RPMI7951 (cell line): ENCODE measurements at regions not wholly inside any gene's neighbourhood (a gene's known extent, or its start where the extent isn't known, plus 50 kb on each side); places are given as distances from the start of the nearest gene placed in this dataset.
"Not testable (repeated sequence)": the region's sequence is repeated elsewhere in the genome, so short reads cannot be mapped to it uniquely, and the experiment has no call there.

Experiments
- DNase-seq: peaks from one replicate; pipeline ENCODE4 v3.0.0-alpha.2; 2012; ENCODE audit warnings: low read depth

DNA sequence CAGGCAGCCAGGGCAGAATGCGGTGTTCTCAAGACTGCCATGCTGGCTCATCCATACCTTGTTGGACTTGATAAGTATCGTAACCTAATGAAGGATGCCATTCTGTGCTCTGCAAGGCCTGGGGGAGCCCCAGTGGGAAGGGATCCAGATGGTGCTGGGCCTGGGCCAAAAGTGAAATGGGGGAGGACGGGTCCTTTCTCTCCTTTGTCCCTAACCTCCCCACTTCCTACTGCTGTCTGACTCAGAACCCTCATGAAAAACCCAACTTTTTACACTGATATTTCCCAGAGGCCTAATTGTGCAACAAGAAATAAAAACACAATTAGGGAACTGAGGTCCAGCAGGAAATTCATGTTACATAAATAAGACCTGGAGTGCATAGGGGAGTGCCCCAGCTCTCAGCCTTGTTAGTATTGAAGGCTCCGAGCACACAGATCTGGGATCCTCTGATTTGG is 193.7 kb upstream of the SVIL start:
- peak; percentile 54 for DNase-seq

- no peak for DNase-seq
These were observed 192.7 kb upstream of the SVIL start for GRCh38 chr10:29827512-29827911.

GRCh38 chr10:29826801-29827450 is 192.2 kb upstream of the SVIL start:
- DNase-seq = no peak

GRCh38 chr10:29826221-29826620 is 191.4 kb upstream of the SVIL start:
- DNase-seq = no peak

DNA sequence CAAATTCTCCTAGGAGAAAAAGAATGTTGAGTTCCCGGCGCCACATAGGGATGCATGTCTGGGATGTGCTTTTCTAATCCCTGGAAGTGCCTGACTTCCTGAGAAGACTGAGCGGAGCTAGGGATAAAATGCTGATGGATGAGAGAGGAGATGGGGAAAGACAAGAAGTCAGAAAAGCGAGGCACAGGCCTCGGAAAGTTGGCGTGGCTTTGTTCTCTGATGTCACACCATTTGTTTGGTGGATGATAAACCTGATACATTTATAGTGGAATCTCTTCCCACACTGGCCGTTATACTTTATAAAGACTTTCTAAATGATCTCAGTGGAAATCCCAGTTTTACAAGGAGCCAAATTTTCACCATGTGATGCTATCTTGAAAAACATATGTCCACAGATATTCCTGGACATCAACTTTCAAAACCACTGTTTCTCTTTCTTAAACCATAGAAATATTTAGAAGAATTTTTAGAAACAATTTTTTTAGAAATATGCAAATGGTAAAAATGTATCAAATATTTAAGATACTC is 188.8 kb upstream of the SVIL start:
- no peak for DNase-seq

DNA sequence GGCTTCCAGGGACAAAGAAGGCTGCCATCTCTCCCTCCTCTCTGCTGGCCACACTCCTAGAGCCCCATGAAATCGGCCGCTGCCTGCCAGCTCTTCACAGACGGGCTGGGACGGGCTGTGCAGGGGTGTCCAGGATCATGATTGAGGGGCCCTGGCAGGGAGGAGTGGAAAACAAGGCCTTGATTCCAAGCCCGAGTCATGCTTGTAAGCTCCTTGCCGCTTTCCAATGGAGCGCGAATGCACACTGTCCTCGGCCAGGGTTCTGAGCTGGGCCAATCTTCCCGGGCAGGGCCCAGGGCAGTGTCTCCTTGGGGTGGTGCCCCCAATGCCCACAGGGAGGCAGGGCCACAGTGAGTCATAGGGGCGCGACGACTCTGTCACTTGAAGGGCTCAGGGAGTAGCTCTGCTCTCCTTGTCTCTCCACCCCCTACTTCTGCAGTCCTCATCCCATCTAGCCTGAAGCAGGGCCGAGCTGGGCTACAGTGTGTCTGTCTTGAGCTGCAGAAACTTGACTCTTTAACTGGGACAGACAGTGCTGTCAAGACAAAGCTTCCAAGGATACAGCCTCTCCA is 186.2 kb upstream of the SVIL start:
- DNase-seq = peak; percentile 42

GRCh38 chr10:29816801-29817558 is 182.2 kb upstream of the SVIL start:
- no peak for DNase-seq

- no peak for DNase-seq
These were observed 180.8 kb upstream of the SVIL start for GRCh38 chr10:29815572-29815971.

DNA sequence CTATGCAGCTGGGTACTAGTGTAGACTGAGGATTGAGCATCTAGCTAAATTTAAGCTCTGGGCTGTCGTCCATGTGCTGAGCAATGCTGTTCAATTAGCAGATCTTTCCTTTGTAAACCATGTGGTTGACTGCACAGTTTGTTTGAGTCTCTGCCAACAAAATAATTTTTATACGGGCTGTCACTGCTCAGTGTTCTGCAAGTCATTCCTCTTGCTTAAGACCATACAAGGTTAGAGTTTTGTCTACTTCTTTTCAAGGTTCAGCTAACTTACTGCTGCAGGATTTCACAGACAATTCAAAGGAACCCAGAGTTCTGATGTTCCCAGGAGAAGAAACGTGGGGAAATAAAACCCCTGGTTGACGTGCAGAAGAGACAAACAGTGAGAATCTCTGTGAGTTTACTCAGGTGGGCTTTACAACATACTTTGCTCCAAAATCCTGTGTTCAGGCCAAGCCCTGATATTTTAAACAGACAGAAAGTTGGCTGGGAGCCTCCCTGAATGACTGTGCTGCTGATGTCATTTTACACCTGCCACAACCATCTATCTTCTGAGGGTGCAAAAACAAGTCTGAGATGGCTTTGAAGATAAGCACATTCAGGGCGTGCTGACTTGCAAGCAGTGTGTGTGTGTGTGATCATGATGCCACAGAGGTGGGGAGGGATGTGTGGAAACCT is 177.1 kb upstream of the SVIL start:
- peak; percentile 95 for DNase-seq

DNA sequence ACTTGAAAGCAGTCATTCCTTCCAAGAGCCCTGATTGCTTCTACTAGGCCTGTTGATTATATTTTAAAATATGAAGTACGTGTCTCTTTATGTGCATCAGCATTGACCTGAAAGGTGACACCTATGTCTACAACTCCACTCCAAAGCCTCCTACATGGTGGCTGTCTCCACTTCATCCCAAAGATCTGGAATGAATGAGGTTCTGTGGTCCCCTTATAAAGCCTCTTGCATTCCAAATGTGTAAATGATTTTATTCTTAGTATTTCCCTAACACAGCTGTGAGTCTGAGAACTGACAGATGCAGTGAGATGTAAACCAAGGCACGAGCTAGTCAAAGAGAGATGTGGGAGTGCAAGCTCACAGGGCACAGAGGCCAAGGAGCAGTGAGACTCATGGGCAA is 176.0 kb upstream of the SVIL start:
- no peak for DNase-seq

DNA sequence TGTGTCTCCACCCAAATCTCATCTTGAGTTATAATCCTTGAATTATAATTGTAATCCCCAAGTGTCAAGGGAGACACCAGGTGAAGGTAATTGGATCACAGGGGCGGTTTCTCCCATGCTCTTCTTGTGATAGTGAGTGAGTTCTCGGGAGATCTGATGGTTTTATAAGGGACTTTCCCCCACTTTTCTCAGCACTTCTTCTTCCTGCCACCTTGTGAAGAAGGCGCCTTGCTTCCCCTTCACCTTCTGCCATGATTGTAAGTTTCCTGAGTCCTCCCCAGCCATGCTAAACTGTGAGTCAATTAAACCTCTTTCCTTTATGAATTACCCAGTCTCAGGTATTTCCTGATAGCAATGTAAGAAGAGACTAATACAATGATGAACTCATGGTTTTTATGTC is 175.5 kb upstream of the SVIL start:
- DNase-seq = not testable (repeated sequence)

- no peak for DNase-seq
These were observed 174.6 kb upstream of the SVIL start for GRCh38 chr10:29809383-29809782.

DNA sequence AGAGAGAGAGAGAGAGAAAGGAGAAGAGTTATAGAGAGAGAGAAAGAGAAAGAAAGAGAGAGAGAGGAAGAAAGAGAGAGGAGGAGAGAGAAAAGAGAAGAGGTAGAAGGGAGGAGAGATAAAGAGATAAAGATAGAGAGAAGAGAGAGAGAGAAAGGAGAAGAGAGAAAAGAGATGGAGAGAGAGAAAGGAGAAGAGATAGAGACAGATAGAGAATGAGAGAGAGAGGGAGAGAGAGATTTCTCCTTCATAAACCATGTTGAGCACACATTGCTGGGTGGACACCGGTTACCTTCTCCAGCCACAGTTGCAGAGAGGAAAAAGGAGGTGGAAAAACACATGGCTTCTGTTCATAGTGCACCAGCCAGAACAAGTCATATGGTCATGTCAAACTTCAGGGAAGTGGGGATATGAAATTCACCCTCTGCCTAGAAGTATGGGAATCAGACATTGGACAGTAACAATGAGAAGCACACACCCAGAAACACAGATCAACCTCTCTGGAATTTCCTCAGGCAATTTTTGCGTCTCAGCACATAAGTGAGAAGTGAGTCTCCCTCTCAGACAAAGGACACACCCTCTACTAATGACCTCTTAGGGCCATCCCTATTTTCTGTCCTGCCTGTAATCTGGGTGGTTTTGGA is 172.5 kb upstream of the SVIL start:
- DNase-seq = peak; percentile 80

GRCh38 chr10:29806350-29806788 is 171.6 kb upstream of the SVIL start:
- DNase-seq = no peak

DNA sequence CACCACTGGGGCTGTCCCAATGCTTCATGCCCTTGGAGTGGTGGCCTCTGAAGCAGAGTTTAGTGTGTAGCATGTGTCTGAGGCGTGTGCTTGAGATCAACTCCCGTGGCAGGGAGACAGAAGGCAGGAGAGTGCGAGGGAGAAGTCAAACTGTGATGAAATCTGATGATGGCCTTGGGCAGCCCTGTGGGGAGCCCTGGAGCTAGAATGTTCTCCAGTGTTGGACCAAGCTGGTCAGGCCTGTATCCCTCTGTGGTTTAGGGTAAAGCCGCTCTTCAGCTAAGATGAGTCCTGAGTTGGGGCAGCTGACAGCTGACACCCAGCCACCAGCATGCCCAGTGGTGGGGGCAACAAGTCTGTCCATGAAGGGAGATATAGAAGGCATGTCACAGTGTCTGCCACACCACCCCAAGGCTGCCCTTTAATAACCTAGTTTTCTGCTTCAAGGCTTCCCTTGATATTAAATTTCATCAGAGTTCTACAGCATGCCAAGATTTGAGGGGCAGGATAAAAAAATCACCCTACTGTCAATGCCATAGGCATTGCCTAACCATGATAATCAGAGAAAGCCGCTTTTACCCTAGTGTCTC is 170.5 kb upstream of the SVIL start:
- DNase-seq = no peak

GRCh38 chr10:29804025-29804852 is 169.5 kb upstream of the SVIL start:
- peak; percentile 99 for DNase-seq

GRCh38 chr10:29802171-29802570 is 167.4 kb upstream of the SVIL start:
- DNase-seq = no peak

DNA sequence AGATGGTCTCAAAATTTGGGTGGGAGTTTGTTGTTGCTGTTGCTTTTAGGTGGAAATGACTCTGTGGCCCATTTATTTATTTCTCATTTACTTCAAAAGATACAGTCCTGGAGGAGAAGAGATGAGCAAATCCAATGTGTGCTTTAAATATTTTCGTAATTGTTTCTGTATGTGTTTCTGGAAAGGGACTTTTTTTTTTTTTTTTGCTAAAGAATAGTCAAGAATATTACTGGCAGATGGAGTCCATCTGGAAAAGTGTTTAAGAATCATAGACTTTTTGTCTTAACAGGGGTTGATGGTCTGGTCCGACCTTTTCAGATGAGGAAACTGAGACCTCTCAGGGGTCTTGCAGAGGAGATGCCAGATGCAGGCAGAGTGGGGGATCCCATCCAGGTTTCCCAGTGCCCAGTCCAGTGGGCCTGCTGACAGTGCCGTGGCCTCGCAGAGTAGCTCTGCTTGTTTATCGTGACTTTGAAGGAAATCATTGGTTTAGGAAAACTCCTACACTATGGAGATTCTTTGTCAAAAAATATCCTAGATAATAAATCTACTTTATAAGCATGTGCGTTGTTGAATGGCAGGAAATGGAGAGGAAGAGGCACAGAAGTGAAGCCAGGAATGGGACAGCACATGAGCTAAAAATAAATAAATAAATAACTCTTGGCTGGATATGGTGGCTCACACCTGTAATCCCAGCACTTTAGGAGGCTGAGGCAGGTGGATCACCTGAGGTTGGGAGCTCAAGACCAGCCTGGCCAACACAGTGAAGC is 164.3 kb upstream of the SVIL start:
- peak; percentile 51 for DNase-seq

GRCh38 chr10:29797616-29798015 is 162.8 kb upstream of the SVIL start:
- no peak for DNase-seq

GRCh38 chr10:29795850-29796249 is 161.1 kb upstream of the SVIL start:
- no peak for DNase-seq
